T47D (cell line): ENCODE measurements at regions not wholly inside any gene's neighbourhood (a gene's known extent, or its start where the extent isn't known, plus 50 kb on each side); places are given as distances from the start of the nearest gene placed in this dataset.
"Not testable (repeated sequence)": the region's sequence is repeated elsewhere in the genome, so short reads cannot be mapped to it uniquely, and the experiment has no call there.

ENCODE experiments used
- DNase-seq, 2 experiments: peaks; one replicate each; pipeline versions ENCODE4 v3.0.0 to v3.0.0-alpha.2; 2011 to 2012; ENCODE audit warnings: low read depth in 1 of 2, low spot score in 1 of 2
- JUND ChIP-seq: IDR thresholded peaks from 2 replicates; pipeline ENCODE4 v1.6.1; 2012; ENCODE audit warnings: low read depth
- in situ Hi-C: cut with HindIII; loops from 2 replicates; pipeline ENCODE4 v1.10.0; 2016; ENCODE audit warnings: low sequenced_read_pairs, low pct_unique_long_range_greater_than_20kb

GRCh38 chr2:240373289-240373885 lies 62.1 kb upstream of the GPC1 start:
- in situ Hi-C loops = no loop called here
- no peak for DNase-seq
- TF ChIP-seq JUND = no peak

GRCh38 chr2:240374085-240374907 lies 61.2 kb upstream of the GPC1 start:
- DNase-seq = no peak
- in situ Hi-C loops = no loop called here
- no peak for TF ChIP-seq JUND

GRCh38 chr2:240375024-240375645 lies 60.3 kb upstream of the GPC1 start:
- in situ Hi-C loops = no loop called here
- no peak for TF ChIP-seq JUND
- no peak for DNase-seq

GRCh38 chr2:240376739-240377138 lies 58.7 kb upstream of the GPC1 start:
- DNase-seq = no peak
- in situ Hi-C loops = no loop called here

GRCh38 chr2:240377366-240377765 lies 58.1 kb upstream of the GPC1 start:
- in situ Hi-C loops = no loop called here
- TF ChIP-seq JUND = no peak
- no peak for DNase-seq

More at GRCh38 chr2:240376739-240377138, 58.7 kb upstream of the GPC1 start:
- TF ChIP-seq JUND = no peak

GRCh38 chr2:240379089-240379636 lies 56.3 kb upstream of the GPC1 start:
- in situ Hi-C loops = no loop called here
- no peak for TF ChIP-seq JUND
- no peak for DNase-seq

- DNase-seq = no peak
- in situ Hi-C loops = no loop called here
Observed at GRCh38 chr2:240383099-240383758, 52.2 kb upstream of the GPC1 start.

GRCh38 chr2:240383871-240384700 lies 51.4 kb upstream of the GPC1 start:
- in situ Hi-C loops = no loop called here
- DNase-seq = no peak
- TF ChIP-seq JUND = no peak

More at GRCh38 chr2:240383099-240383758, 52.2 kb upstream of the GPC1 start:
- no peak for TF ChIP-seq JUND

- no peak for DNase-seq
- in situ Hi-C loops = no loop called here
- no peak for TF ChIP-seq JUND
Observed at GRCh38 chr2:240384711-240385450, 50.6 kb upstream of the GPC1 start.

GRCh38 chr2:240385451-240386161 lies 49.9 kb upstream of the GPC1 start:
- in situ Hi-C loops, DNase-seq: not testable (repeated sequence)
